Endothelial cell of umbilical vein (primary cell): ENCODE measurements at regions not wholly inside any gene's neighbourhood (a gene's known extent, or its start where the extent isn't known, plus 50 kb on each side); places are given as distances from the start of the nearest gene placed in this dataset.

Experiments
- EZH2 ChIP-seq: IDR thresholded peaks from 2 replicates; pipeline ENCODE4 v1.6.1; 2012; ENCODE audit warnings: borderline replicate concordance, low read depth, mild to moderate bottlenecking, moderate library complexity, low read length, inconsistent platforms; ENCODE audit not compliant: severe bottlenecking
- JUN ChIP-seq: IDR thresholded peaks from 2 replicates; pipeline ENCODE4 v1.6.1; 2011; ENCODE audit warnings: borderline replicate concordance, low read depth; ENCODE audit not compliant: insufficient read length, insufficient read depth
- MAX ChIP-seq: IDR thresholded peaks from 2 replicates; pipeline ENCODE4 v1.6.1; 2011; ENCODE audit not compliant: insufficient read depth, insufficient read length
- MYC ChIP-seq: IDR thresholded peaks from one replicate; pipeline ENCODE4 v1.6.1; 2011; ENCODE audit warnings: mild to moderate bottlenecking, low read depth, low read length
- POLR2A ChIP-seq: IDR thresholded peaks from 2 replicates; pipeline ENCODE4 v1.6.1; 2012; ENCODE audit warnings: low read depth, mild to moderate bottlenecking, control low read depth, low read length
- POLR2AphosphoS5 ChIP-seq: IDR thresholded peaks from 2 replicates; pipeline ENCODE4 v1.6.1; 2012; ENCODE audit warnings: low read depth, mild to moderate bottlenecking, control low read depth, low read length, moderate library complexity; ENCODE audit not compliant: insufficient read depth
- TF ChIP-seq, protein P1 (sequence below), 2 donors: IDR thresholded peaks; 1 replicate in 1 of 2; 2 replicates in 1 of 2; pipeline ENCODE4 v1.5.1; 2011; ENCODE audit warnings: low read length in 2 of 2, mild to moderate bottlenecking in 2 of 2, moderate library complexity in 2 of 2, control low read depth in 1 of 2, inconsistent platforms in 1 of 2, low read depth in 1 of 2; ENCODE audit not compliant: insufficient read depth in 1 of 2; ENCODE audit errors: extremely low read depth in 1 of 2

DNA sequence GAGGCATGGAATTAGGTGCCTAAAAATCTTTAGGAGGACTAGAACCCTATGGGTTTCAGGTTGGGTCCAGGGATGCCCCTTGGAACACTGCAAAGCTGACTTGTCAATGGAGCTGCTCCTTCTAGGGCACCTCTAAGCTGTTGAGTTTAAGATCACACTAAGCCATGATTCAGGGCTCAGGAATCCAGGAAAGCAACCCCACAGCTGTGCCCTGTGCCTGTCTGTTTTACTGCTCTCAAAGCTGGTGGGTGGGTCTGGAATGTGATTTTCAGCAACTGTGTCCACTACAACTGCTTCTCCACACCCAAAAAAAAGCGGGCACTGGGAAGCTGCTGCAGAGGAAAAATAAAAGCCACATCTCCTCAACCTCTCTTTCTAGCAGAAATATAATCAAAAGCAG is 310.4 kb upstream of the MOCS1 start:
- no peak for TF ChIP-seq POLR2A
- TF ChIP-seq, protein P1, sequence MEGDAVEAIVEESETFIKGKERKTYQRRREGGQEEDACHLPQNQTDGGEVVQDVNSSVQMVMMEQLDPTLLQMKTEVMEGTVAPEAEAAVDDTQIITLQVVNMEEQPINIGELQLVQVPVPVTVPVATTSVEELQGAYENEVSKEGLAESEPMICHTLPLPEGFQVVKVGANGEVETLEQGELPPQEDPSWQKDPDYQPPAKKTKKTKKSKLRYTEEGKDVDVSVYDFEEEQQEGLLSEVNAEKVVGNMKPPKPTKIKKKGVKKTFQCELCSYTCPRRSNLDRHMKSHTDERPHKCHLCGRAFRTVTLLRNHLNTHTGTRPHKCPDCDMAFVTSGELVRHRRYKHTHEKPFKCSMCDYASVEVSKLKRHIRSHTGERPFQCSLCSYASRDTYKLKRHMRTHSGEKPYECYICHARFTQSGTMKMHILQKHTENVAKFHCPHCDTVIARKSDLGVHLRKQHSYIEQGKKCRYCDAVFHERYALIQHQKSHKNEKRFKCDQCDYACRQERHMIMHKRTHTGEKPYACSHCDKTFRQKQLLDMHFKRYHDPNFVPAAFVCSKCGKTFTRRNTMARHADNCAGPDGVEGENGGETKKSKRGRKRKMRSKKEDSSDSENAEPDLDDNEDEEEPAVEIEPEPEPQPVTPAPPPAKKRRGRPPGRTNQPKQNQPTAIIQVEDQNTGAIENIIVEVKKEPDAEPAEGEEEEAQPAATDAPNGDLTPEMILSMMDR (IDR thresholded peaks at IDR 0.05; ENCODE audit: extremely low read depth in 1 of 2, insufficient read depth in 1 of 2, low read depth in 1 of 2, low read length in 2 of 2), result no peak
- no peak for TF ChIP-seq POLR2AphosphoS5
- no peak for TF ChIP-seq JUN
- TF ChIP-seq MAX, result no peak
- TF ChIP-seq EZH2, result no peak
- TF ChIP-seq MYC, result no peak
